NCI-H2107 treated with DMSO at 0.1 percent for 48 hours (cell line): ENCODE measurements at regions not wholly inside any gene's neighbourhood (a gene's known extent, or its start where the extent isn't known, plus 50 kb on each side); places are given as distances from the start of the nearest gene placed in this dataset.
"Not testable (repeated sequence)": the region's sequence is repeated elsewhere in the genome, so short reads cannot be mapped to it uniquely, and the experiment has no call there.

ENCODE experiments used
- DNase-seq: peaks from one replicate; lab custom pipeline; 2025; ENCODE audit not compliant: unreplicated experiment; lab: John Stamatoyannopoulos, UW

DNA sequence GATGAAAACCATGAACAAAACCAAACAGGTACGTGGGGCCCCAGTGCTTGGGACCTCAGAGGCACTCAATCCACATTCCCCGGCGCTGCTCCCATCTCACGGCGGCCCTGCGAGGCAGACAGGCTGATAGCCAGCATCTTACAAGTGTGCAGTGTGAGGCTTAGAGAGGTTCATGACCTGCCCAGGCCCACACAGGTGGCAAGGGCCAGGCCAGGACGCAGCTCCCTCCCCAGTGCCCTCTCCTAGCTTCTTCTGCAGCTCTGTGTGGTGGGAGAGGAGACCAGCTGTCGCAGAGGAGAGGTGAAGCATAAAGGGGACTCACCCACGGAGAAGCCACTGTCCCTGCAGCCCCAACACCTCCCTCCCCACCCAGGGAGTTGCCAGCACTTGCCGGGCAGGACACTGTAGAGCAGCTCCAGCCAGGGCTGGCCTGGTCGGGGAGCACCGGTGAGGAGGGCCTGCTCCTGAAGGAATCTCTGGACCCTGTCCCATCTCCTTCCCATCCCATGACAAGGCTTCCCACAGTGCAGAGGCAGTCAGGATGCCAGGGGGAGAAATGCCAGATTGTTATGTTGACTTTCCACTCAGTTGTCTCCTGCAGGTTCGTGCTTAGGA lies 92.4 kb upstream of the TMEM45B start:
- DNase-seq = no peak

DNA sequence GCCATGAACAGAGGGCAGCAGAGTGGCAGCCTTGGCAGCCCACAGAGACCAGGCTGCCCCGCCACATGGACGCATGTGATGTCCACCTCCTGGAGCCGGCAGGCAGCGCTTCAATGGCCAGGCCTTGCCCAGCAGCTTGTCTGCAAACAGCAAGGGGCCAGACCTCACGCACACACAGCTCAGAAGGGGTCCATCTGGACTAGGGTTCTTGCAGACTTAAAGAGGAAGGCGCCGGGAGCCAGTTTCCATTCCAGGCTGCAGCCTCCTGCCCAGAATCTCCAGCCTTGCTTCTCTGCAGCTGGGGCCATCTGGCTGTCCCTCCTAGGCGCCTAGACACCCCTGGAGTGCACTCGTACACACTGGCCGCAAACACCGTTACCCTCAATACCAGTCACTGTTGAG lies 91.9 kb upstream of the TMEM45B start:
- no peak for DNase-seq

DNA sequence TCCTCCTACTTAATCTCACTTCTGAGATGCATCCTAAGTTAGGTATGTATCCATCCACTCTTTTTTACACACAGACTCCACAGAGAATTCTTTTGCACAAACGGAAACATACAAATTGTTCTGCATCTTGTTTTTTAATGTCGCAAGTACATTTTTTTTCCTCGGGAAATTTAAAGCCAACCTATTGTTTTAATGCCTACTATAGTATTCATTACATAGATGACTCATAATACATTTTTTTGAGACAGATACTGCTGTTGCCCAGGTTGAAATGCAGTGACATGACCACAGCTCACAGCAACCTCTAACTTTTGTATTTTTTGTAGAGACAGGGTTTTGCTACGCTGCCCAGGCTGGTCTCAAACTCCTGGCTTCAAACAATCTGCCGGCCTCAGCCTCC lies 90.8 kb upstream of the TMEM45B start:
- DNase-seq = no peak

DNA sequence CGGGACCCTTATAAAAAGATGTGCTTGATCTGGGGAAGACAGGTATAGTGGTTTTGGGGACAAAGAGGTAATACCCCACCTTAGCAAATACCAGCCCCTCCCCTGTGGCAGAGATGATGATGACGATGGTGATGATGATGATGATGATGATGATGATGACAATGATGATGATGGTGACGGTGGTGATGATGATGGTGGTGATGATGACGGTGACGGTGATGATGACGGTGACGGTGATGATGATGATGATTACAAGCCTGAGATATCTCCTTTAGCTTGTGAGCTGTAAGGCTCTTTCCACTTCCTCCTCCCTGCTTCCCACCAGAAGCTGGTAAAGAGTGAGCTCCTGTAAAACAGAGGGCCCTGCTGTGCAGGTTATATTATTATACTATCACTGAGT lies 89.5 kb upstream of the TMEM45B start:
- no peak for DNase-seq

DNA sequence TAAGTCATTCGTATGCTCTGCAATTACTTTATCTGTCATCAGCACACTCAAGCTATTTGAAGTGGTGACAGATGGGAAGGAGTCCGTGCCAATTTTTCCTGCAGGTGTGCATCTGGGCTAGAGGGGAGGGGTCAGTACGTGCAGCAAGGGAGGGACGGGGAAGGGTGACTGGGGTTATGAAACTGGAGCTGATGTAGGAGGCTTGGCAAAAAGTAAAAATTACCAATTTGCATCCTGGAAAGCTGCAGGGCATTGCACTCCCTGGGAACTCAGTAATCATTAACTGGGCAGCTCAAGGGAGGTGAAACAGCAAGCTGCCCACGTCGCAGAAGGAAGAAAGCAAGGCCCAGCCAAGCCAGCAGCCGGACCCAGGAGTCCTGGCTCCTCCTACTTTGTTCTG lies 87.1 kb upstream of the TMEM45B start:
- DNase-seq = peak; percentile 54

DNA sequence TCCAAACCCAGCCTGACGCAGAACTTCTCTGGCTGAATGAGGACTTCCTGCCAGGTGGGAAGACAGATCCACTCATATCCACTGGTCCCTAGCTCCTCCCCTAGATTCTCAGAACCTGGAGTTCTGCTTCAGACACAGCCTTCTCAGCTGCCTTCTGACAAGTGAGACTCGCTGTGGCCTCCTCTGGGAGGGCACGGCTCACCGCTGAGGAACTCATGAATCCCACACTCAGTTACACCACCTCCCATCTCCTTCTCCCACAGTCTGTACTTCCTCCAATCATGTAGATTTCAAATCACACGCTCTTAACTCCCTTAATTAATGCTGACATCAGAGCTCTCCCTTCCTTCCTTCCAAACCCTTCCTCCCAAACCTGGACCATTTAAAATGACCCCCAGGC lies 86.4 kb upstream of the TMEM45B start:
- DNase-seq = peak; percentile 17

DNA sequence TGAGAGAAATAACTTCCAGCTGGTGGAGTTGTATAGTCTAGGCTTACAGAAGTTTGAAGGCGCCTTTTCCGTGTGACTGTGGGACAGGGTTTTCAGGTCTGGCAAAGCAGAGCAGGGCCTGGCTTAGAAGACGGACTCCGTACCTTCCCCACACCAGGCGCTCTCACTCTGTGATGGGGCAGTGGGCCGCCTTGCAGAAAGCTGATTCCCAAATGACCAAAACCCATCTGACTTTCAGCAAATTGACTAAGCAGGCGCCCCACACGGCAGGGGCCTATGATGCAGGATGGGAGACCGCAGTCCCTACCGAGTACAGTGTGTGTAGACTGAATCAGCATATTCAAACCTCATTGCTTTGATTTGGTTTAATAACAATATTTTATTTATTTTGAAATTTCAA lies 85.8 kb upstream of the TMEM45B start:
- DNase-seq = no peak

DNA sequence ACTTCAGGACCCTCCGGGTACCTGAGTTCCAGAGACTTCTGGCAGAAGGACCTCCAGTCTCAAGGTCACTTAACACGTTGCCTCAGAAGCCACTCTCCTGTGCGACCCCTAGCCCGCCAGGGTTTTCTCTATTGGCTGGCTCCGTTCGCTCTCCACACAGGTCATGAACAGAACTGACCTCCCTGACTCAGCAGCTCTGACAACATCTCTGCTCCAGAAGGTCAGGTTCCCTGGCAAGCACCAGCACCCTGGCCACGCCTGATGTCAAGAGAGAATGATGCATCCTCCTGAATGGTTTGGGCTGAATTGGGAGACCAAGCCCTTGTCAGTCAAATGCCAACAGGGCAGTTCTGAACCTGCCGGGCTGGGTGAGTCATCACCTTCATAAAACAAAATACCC lies 84.3 kb upstream of the TMEM45B start:
- DNase-seq = no peak

DNA sequence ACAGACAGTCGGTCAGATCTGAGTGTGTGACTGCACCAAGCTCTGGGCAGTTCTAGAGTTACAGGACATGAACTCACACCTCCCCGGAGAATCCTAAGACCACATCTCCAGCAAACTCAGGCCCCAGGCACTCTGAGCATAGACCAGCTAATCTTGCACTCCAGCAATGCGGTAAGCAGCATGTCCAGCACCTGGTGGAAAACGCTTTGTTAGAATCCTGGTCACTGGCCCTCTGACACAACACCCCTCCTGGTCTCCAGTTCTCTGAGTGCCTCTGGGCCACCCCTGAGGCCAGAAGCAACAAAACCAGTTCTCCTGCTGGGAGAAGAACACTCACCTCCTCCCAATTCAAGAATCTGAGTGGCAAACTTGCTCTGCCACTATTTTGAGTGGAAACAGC lies 82.7 kb upstream of the TMEM45B start:
- no peak for DNase-seq

DNA sequence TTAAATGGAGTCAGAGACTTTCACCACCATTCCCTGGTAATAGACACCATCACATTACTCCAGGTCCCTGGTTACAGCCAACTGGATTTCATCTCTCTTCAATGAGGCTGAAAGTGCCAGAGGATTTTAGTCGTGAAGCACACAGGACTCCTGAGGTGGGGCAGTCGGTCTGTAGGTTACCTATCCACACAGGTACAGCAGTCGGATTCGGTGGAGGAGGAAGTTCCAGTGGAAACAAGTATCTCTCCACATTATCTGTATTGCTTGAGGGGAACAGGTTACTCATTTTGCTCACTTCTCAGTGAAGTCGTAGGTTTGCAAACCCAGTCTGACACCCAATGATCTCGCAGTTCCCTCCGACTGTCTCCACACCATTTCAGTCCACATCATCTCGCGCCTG lies 82.3 kb upstream of the TMEM45B start:
- DNase-seq = no peak

DNA sequence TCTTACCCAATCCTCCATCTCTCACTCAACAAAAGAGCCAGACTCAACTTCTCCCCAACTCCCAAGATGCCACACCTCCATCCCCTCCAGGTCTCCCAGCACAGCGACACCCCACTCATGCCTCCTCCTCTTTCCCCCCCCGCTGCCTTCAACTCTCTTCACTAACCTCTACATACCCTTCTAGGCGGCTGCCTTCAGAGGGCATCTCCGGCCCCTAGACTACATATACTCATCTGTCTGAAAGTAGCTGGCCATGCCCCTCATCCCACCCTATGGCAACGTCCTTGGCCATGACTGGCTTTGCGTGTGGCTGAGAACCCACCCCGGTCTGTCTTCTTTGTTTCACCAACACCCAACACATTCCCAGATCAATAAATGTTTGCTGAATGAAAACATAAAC lies 81.7 kb upstream of the TMEM45B start:
- DNase-seq = no peak

DNA sequence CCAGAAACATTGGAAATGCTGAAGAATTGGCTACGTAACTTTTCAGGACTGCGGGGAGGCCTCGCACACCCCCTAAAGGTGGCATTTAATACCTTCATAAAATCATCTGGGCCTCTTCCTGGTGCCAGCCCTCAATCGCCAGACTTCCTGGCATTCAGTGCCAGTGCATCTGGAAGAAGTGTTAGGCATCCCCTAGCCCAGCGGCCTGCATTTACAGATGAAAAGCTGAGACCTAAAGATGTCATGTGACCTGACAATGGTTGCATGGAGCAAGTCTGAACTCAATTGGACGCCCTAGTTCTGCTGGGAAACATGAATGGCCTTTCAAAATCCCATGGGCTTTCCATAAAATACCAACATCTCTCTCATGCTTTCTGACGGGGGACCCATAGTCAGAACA lies 81.0 kb upstream of the TMEM45B start:
- DNase-seq = no peak

DNA sequence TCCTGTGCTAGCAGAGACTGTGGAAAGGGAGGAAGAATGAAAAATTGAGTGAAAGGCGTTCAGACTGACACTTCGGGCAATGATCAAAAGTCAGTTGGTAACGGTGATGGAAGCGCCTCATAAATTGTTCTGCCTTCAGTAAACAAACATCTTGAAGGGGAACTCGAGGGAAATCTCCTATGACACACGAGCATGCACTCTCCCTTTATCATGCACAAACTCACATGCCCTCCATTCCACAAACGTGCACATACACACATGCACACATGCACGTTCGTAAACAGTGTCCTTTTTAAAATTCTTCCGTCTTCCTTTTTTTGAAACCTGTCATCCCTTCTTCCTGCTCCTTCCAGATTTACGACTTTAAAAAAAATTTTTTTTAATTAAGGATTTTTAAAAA lies 77.8 kb upstream of the TMEM45B start:
- no peak for DNase-seq

DNA sequence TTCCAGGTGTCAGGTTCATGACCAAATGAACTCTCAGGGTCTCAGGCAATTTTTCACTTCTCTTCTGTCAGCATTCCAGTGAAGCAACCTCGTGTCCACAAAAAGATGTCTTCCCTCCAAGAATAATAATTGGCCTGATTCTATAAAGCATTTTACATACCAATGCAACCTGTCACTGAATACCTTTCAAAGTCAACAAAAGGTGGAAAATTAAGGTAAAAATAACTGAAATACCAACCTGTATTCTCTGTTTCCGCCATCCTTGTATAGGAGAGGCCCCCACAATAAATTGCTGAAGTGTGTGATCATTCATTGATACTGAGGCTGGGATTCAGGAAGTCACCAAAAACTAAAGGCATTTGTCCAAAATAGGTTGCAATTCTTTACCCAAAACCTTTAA lies 77.4 kb upstream of the TMEM45B start:
- no peak for DNase-seq

DNA sequence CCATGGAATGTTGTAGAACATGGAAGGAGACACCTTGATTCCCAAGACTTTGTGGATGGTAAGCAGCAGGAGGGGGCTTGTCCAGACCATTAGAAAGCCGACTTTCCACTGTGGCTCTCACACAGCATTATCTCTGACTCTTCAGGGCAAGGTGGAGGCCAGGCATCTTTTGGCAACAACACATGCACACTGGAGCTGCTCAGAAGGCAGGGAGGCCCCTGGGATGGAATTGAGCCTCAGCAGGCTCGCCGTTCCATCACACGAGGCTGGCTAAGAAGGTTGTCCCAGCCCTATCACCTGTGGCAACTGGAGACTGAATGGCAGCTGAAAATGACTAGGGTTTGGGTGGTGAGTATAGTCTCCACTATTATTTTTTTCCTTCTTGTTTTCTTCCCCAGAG lies 76.3 kb upstream of the TMEM45B start:
- DNase-seq = no peak

DNA sequence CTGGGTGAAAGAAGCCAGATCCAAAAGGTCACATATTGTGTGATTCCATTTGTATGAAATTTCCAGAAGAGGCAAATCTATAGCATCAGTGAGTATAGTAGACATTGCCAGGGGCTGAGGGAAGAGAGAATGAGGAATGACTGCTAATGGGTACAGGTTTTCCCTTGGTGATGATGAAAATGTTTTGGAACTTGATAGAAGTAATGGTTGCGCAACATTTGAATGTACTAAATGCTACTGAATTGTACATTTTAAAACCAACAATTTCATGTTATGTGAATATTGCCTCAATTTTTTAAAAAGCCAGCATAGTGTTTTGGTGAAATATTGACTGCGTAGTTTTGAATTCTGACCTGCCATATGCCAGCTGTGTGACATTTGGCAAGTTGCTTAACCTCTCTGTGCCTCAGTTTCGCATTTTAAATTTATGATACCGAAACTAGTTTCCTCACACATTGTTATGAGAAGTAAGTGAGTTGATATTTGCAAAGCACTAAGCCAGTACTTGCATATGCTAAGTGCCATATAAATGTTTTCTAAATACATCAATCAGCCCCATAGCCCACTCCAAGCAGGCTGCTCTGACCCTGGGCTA lies 75.4 kb upstream of the TMEM45B start:
- DNase-seq = no peak

DNA sequence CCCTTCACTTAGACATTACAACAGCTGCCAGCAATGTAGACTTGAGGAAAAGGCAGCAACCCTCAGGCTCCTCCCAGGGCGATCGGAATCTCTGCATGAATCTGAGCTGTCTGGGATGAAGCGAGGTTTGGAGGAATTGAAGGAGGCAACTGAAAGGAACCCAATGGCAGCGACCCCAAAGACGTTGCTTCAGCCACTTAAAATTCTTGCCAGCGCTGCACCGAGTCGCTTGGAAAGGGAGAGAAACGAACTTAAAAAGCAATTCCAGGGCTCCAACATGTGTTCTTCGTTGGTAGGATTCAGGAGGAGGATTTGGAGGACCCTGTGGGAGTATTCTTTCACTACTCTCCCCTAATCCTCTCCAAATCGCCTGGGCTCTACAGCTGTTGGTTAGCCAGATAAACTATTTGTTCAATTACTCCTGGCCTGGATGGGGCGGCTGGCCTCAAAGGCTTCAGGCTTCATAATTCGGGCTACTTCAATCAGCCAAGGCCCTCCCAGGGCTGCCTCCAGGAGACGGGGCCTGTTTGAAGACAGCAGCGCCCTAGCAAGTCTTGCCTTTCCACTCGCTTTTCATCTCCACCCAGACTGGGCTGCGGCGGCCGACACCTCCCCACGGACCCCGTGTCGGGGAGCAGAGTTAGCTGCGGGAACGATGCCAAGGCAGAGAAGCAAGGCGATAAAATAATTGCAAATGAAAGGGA lies 72.4 kb upstream of the TMEM45B start:
- DNase-seq = no peak

DNA sequence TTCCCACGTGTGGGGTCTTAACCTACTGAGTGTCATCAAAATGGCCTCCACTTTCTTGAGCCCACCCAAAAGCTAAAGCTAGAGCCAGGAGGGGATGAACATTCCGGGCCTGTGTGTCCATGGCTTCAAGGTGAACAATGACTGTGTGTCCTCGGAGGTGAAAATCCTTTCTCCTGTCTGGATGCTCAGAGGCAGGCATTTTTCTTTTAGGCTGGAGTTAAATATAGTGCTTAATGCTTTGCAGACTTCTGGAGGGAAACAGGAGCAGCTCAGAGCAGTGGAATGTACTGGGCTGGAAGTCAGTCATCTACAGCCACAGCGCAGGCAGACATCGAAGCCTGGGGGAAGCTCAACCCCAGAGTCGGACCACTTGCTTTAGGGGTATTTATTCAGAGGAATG lies 68.6 kb upstream of the TMEM45B start:
- no peak for DNase-seq

DNA sequence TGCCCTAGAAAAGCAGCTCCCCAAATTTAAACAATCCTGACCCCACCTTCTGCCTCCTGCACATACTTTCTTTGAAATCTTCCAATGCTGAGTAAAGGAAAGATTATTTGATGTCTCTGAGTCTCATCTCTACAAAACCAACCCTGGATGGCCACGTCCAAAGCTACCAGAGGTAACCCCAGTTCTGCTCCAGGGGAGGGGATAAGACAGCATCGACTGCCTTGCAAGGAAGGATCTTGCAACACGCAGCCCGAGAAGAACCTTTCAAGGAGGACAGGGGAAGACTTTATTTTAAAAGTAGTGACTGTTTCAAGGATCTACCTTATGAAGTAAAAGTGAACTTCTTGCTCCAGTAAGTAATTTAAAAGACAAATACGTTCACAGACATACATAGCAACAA lies 66.5 kb upstream of the TMEM45B start:
- no peak for DNase-seq

DNA sequence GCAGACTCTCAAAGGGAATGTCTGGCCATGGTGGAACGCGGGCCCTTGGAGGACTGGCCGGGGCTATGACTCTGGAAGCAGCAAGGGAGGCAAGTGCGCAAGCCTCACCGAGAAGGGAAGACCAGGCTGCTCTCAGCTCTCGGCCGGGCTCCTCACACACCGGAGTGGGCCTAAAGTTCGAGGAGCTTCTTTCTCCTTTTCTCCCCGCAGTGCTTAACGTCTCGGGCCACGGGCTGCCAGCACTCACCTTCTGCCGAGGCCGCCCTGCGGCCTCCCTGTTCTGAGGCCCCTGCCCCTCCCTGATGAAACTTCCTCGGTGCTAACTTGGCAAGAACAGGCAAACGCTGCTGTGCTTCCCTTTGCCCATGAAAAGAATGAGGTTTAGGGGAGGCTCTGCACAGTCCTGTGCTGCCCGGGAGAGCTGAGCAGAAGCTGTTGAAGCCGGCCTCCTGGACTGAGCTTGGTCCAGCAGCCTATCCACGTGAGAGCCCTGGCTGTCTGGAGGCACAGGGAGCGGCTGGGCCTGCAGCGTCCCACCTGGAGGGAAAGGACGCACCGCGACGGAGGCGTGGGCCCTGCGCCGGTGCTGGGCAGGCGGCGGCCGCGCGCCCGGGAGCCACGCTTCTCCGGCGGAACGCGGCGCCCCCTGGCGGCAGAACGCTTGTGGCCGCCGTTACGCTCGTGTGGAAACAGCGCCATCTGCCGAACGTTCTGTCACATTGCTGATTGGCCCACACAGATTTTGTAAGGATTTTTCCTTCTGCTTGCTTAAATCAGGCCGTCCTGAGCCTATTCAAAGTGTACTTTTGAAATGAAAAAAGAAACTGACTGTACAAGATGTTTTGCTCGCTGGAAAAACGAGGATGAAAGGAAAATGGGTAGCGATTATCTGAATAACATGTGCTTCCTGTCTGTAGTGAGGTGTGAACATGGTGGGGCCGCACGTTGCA lies 65.0 kb upstream of the TMEM45B start:
- DNase-seq = peak; percentile 41

DNA sequence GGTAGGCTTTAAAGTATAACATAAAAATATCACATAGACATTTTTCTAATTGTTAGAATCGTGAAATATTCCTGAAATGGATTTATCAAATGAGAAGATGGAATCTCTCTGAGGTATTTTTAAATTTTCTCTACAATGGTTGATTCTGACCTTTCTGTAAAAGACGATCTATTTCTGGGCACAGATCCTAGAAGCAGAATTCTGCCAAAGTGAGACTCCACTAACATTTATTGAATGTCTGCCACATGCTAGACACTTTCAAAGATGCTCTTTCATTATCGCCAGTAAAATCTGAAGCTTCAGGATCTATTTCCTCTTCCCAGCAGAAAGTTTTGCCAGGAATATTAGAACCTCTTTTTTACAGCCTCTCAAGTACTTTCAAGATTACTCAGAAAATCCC lies 64.1 kb upstream of the TMEM45B start:
- DNase-seq = no peak

DNA sequence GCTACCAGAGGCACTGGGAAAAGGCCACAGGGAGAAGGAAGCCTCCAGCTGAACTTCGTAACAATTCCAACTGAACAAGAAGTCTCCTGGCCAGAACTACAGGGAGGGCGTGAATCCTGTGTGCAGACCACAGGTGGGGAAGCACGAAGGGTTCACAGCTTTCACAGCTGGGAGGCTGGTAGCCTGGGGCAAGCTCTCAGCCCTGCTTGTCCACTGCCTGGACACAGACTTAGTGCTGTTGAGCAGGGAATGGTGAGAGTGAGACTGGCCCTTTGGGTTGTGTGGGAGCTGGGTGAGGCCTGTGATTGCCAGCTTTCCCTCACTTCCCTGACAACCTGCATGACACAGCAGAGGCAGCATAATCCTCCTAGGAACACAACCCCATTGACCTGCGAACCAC lies 52.1 kb upstream of the TMEM45B start:
- DNase-seq = not testable (repeated sequence)
